SK-N-DZ (cell line): ENCODE measurements at regions not wholly inside any gene's neighbourhood (a gene's known extent, or its start where the extent isn't known, plus 50 kb on each side); places are given as distances from the start of the nearest gene placed in this dataset.

ENCODE experiments used
- DNase-seq: peaks from one replicate; pipeline ENCODE4 v3.0.0-alpha.2; 2015; ENCODE audit warnings: low spot score

DNA sequence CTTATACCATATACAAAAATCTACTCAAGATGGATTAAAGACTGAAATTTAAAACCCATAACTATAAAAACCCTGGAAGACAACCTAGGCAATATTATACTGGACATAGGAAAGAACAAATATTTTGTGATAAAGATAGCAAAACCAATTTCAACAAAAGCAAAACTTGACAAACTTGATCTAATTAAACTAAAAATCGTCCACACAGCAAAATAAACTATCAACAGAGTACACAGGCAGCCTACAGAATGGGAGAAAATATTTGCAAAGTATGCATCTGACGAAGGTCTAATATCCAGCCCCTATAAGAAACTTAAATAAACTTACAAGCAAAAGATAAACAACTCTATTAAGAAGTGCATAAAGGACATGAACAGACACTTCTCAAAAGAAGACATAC lies 240.1 kb downstream of the HGF start:
- DNase-seq = no peak

DNA sequence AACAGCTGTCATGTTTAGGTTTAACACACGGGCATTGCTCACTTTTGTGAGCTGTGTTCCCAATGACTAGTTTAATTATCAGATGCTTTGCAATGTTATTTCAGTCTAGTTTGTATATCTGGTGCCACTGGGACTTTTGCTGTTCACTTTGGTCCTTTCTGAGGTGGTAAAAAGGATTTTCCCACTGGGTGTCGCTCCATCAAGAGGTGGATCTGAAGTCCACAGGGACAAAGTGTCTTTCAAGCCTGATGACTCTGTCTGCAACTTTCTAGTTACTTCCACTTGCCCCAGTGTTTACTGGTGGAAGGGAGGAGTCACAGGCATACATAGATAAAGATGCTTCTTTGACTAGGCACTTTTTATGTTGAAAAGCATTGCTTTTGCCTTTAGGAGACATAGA lies 242.2 kb downstream of the HGF start:
- no peak for DNase-seq

DNA sequence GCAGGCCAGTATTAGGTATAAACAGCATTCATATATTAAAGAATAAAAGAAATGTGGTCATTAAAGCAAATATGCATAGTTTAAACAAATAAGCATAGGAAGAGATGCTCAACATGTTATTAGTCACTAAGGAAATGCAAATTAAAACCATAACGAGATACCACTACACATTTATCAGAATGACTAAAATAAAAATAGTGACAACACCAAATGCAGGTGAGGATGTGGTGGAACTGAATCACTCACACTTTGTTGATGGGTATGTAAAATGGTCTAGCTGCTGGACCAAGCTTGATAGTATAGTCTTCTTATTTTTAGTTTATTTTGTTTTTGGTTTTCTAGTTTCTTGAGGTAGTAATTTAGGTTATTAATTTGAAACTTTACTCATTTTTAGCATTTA lies 242.9 kb downstream of the HGF start:
- no peak for DNase-seq

DNA sequence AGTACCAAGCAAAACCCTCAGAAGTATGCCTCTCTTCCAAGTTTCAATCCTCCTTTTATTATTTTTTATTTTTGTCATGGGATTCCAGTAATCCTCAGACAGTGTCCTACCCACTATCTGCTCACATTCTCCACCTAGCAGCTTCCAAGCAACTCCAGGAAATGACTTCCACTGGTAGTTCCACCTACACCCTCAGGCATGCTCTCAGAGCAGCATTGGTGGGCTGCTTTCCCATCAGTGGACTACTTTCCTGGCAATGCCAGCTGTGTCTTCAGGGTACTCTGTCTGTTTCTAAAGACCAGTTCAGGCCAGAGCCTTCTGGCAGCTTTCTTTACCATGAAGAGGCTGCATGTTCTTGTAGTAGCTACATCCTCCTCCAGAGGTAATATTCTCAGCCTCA lies 244.0 kb downstream of the HGF start:
- DNase-seq = no peak

DNA sequence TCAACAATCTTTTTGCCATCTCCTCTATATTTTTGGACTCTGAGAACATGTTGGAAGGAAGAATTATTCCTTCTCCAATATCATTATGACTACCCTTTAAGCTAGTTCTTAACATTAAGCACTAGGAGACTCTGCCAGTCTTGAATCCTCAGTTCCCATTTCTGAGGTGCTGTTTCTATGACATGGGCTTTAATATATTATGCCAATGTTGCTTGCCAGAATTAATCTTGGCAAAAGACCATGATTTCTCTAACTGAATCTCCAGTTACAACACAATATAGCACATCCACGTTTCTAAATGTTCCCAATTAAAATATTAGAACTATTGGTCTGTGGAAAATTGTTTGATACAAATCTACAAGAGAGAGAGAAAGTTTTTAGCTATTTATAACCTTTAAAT lies 250.0 kb downstream of the HGF start:
- DNase-seq = no peak

DNA sequence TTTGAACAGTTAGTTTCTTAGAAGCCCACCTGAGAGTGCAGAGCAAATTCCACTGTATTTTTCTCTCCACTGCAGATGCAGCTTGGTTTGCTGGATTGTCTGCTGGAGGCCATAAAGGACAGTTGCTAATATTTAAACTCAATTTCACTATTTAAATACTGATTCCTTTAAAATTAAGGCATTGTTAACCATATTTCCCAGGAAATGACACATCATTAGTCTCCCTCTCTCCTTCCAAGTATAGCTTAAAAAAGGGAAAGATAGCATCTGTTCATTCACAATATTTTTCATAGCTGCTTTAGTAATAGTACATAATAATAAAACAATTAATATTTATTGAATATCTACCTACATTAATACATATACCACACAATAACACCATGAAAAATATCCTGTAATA lies 252.9 kb downstream of the HGF start:
- DNase-seq = no peak

DNA sequence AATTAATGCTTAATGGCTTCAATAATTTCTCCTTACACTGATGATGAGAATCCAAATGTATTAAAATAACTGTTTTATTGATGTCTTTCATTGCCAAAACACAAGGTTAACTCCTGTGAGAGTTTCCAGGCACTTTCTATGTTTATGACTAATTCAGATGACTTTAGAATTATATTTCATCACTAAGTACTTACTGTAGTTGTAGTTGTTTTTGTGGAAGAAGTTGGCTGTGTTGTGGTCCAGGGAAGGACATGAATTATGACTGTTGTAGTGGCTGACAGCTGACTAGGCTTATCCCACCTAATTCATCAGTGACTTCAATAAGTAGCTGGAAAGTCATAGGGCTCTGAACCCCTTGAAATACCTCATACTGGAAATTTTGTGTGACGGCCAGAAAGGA lies 254.8 kb downstream of the HGF start:
- DNase-seq = no peak

DNA sequence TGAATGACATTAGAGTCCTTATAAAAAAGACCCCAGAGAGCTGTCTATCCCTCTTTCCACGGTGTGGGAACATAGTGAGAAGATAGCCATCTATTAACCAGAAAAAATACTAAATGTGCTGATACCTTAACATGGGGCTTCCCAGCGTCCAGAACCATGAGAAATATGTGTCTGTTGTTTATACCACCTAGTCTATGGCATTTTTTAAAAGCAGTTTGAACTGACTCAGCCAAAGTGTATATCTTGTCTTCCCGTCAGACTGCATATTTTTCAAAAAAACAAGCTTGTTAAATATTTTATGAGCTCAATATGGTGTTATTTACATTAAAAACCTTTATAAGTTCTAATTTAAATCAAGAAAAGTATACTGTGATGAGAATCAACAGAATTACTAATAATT lies 255.3 kb downstream of the HGF start:
- DNase-seq = no peak

DNA sequence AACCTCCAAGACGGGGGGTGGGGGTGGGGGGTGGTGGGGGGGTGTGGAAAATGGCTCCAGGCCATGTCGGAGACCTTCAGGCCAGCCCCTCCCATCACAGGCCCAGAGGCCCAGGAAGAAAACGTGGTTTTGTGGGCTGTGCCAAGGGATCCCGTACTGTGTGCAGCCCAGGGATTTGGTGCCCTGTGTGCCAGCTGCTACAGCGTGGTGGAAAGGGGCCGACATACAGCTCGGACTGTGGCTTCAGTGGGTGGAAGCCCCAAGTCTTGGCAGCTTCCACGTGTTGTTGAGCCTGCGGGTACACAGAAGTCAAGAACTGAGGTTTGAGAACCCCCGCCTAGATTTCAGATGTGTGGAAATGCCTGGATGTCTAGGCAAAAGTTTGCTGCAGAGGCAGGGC lies 259.7 kb downstream of the HGF start:
- no peak for DNase-seq

DNA sequence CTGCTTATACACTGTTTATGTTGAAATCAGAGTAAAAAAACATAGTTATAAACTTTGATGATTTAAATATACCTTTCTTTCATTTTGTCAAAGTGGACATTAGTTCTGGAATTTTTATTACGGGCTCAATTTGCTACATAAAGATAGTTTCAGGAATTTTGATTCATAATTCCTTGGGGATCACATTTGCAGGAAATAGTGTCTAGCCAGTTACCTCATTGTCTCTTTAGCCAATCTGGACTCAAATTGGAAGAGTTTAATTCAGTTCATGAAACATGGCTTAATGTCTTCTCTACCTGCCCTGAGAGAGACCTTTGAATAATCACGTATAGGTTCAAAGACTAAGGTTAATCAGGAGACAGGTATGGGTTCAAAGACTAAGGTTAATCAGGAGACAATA lies 262.6 kb downstream of the HGF start:
- DNase-seq = no peak

DNA sequence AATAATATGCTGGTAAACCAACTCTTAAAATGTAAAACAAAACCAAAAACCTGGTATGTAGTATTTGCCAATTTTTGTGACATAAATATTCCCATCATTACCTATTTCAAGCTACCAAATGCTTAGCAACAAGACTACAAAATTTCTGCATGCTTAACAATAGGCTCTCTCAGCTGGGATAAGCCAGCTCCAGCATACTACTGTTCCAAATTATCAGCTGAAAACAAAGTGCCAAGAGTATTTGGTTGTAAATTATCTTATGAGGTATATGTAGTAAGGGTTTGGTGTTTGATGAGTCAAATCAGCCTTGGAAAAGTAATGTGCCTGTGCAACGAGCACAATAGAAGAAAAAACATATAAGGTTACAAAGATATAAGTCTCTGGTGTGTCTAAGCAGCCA lies 263.2 kb downstream of the HGF start:
- no peak for DNase-seq

DNA sequence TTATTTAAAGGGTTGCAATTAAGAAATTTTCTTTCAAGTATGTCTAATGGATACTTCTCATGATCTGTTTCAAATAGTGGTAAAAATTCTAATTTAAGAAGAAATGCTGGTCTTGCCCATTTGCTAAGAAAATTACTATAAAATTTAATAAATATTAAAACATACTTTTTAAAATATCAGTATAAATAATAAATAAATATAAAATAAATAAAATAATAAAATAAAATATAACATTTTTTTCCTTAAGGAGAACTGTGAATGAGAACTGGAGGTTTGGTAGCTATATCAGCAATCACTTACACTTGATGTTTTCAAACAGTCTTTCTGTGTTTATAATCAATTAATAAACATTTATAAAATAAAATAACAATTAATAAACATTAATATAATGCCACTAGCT lies 266.1 kb downstream of the HGF start:
- no peak for DNase-seq

DNA sequence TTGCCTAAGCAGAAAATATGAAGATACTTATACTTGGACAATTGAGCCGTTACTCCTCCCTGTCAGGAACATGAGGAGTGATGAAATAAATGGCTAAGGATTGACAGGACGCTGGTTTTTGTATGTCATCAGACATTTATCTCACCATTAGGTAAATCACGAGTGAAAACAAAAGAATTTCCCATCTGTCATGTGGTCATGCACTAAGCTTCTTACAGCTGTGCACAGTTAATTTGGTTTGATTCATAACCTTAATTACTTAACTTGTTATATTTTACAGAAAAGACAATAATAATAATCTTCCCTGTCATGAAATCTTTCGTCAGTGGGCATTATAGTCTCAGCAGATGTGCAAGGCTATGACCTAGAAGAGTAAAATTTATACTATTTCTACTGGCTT lies 266.5 kb downstream of the HGF start:
- DNase-seq = peak; percentile 43

DNA sequence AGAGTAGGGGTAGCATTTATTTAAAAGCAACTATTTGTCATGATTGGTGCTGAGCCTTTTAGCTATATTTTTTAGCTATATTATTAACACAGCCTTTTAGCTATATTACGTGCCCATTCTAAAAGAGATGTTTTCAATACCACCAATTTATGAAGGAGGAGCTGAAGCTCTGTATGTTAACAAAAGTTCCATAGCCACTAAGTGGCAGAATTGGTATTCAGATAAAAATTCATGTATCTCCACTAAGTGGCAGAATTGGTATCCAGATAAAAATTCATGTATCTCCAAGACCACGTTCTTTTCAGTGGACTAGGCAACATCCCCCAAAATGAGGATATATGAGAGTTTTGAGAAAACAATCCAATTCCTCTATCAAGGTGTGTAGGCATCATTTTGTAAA lies 268.6 kb downstream of the HGF start:
- DNase-seq = peak; percentile 18

DNA sequence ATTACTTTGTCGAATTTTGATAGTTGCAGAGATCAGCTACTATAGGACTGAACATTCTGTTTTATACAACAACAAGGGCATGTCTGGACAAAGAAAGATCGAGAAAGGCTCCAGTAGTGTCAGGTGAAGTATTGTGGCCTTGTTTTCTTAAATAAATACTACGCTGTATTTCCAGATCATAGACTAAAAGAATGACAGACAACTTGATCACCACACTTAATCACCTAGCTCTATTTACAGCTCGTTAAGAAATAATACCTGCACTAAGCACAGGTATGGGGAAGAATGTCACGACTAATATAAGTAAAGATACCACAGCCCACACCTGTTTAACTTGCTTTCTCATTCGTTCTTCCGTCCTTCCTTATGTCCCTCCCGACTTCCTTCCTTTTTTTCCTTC lies 269.2 kb downstream of the HGF start:
- DNase-seq = no peak

DNA sequence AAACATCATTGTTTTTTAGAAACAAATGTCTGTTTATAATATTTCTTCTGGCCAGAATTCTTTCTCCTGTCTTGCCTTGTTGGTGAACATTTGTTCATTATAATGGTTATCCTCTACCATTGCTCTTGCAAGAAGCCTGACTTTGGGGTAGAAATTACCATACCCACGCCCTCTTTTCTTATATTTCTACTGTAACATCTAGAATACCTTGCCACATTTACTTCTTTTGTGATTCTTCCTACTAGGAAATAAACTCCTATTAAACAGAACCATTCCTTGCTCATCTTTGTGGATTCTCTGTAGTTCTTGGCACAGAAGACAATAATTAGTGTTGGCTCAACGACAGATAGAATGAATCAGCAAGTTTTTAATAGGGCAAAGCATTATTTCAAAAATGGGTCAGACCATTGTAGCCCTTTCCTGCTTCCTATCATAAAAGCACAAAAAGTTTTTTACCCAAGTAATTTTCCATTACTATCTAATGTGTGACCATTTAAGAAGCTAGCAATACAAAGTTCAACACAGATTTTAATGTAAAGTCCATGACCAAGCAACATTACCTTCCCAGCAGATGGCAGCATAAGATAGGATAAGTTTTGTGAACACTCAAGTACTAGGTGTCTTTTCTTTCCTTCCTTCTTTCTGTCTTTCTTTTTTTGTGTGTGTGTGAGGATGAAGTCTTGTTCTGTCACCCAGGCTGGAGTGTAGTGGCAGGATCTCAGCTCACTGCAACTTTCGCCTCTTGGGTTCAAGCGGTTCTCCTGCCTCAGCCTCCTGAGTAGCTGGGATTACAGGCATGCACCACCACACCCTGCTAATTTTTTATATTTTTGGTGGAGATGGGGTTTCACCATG lies 270.4 kb downstream of the HGF start:
- DNase-seq = peak; percentile 80

DNA sequence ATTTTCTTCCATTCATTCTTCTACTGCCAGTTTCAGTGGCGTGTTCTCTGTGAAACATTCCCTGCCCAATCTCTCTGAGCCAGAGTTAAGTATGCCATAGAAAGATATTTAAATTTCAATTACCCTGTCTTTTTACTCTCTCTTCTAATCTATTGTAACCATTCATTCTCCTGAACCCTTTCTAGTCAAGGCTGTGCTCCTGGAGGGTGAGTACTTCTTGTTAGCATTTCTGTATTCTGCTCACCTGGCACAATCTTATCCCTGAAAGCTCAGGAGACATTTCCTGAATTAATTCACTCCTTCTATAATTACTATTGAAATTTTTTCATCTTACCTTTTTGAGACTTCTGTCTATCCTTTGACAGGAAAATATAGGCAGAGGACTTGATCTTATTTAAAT lies 271.7 kb downstream of the HGF start:
- no peak for DNase-seq

DNA sequence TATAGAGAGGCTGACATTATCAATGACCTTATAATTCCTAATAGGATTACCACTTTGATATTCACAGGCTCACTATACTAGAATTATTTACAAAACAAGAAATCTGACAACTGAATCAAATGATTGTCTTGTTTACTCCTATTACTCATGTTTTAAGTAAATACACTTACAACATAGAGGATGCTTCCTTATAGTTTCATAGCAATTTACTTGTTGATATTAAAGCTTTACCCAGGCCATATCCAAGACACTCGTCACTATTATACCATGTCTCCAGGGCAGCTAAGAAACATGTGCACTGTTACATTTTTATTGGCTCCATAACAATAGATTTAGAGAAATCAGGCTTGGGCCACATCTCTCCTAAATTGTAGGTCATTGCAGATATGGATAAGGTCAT lies 276.9 kb downstream of the HGF start:
- no peak for DNase-seq

DNA sequence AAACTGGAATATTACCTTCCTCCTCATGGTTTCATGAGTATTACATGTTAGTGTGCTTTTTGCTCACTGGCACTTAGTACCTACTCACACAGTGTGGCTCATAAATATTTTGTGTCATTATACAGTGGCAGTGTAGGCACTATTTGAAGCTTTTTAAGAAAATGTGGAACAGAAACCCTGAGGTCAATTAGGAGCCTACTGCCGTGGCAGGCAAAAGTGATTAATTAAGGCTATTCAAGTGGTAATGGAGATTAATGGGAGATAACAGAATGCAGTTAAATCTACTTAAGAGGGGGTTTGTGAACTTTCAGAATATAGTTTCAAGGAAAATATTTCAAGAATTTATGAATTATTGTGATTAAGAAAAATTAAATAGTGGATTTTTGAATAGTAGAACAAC lies 277.6 kb downstream of the HGF start:
- no peak for DNase-seq

DNA sequence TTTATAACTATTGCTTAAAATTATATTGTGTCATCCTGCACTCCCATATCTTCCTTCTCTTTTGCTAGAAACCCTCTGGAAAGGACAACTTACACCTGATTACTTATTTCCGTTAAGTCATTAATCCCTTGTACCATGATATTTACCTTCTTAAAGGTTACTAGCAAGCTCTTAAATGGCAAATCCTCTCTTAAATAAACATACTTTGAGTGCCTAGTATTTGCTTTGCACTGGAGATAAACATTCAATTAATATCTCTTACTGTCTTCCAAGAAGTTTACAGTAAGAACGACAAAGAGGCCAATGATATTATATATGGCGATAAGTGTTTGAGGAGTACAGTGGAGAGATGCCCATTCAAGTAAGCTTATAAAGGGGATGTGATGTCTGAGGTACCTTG lies 278.3 kb downstream of the HGF start:
- DNase-seq = no peak

DNA sequence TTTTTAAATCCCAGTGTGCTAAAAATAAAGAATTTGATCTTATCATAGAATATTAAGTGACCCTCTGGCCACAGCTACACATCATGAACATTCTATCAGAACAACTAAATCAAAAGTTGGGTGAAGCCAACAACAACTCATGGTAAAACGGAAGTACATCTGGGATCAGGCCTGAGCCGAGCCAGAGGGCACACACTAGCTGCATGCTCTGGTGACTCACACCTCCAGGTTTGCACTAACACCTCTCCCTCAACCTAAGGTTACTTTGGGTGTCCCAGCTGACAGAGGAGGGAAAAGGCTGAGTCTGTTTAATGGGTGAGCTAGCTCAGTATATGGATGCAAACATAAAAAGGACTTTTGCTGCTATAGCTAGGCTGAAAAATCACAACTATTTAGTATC lies 281.6 kb downstream of the HGF start:
- no peak for DNase-seq

DNA sequence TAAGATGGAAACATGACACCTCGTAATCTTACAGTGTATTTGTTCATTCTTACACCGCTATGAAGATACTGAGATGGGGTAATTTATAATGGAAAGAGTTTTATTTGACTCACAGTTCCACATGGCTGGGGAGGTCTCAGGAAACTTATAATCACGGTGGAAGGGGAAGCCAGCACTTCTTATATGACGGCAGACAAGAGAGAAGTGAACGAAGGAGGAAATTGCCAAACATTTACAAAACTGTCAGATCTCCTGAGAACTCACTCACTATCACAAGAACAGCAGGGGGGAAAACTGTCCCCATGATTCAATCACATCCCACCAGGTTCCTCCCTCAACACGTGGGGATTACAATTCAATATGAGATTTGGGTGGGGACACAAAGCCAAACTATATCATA lies 282.3 kb downstream of the HGF start:
- DNase-seq = no peak

DNA sequence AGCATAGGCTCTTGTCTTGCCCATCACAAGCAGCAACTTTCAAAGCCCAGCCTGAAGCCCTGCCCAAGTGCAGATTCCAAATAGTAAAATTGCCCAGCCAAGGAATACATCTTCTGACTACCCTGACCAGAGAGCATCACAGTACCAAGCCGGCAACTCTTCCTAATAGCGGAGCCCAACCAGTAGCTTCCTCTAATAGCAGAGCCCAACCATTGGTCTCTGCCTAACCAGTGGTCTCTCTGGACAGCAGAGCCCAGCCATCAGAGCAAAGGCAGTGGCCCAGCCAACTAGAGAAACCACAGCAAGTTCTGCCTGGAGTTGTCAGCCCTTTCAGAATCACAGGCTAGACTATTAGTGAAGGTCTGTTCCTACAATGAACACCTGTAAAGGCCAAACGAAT lies 285.6 kb downstream of the HGF start:
- peak; percentile 38 for DNase-seq

DNA sequence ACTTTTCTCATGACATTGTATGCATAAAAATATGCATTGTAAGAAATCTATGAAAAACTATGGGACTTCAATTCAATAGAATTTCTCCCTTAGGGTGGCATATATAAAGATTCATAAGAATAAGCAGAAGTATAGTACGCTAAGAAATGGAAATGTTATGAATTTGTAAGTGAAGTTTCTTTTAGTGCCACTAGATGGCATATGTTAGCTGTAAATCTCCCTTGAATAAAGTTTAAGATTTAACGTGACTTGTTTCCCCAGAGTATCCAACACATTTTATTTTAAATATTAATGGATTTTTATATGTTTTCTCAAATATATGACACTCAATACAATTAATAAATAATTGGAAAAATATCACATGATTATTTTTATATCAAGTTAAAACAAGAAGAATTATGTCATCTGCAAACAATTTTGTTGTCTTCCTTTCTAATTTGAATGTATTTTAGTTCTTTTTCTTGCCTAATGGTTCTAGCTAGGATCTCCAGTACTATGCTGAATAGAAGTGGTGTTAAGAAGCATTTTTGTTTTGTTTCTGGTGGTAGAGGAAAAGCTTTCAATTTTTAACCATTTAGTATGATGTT lies 287.2 kb downstream of the HGF start:
- DNase-seq = peak; percentile 26
